RPMI7951 (cell line): ENCODE measurements at regions not wholly inside any gene's neighbourhood (a gene's known extent, or its start where the extent isn't known, plus 50 kb on each side); places are given as distances from the start of the nearest gene placed in this dataset.

ENCODE experiments used
- DNase-seq: peaks from one replicate; pipeline ENCODE4 v3.0.0-alpha.2; 2012; ENCODE audit warnings: low read depth

DNA sequence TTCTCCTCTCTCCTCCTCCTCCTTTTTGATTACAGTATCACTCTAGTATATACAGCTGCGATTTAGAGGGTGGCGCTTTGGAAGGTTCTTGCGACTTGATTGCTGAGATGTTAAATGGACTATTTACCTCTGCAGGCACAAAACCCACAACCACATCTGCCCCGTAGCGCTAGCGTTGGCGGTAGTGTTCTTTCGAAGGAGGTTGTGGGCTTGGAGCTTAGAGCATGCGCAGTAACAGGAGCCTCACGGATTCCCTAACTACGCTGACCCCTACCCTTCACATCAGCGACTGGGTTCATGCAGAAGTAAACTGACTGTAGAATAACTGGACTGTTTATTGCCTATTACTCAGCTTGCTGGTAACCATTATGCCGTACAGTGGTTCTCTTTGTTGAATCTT lies 58.0 kb downstream of the CGGBP1 start:
- DNase-seq: peak; percentile 44

DNA sequence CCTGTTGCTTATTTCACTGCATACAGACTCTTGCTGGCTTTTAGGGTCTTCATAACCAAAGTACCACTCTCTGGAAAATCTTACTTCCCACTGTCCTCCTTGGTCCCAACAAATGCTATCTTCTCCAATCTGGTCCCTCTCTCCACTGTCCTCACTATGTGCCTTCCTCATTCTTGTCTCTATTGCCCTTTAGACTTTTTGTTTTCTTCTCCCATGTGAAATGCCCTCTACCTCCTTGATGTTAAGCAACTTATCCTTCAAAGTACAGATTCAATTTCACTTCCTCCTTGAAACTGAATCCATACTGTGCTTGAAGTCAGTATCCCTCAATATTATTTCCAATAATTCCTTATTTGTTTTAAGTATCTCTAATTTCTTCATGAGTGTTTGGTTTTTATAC lies 60.8 kb downstream of the CGGBP1 start:
- DNase-seq: no peak

GRCh38 chr3:87997298-87997697 lies 61.5 kb downstream of the CGGBP1 start:
- DNase-seq: peak; percentile 79

- DNase-seq: no peak
These were observed 61.9 kb downstream of the CGGBP1 start for GRCh38 chr3:87996882-87997281.

- DNase-seq: no peak
These were observed 65.2 kb downstream of the CGGBP1 start for GRCh38 chr3:87993566-87993965.

DNA sequence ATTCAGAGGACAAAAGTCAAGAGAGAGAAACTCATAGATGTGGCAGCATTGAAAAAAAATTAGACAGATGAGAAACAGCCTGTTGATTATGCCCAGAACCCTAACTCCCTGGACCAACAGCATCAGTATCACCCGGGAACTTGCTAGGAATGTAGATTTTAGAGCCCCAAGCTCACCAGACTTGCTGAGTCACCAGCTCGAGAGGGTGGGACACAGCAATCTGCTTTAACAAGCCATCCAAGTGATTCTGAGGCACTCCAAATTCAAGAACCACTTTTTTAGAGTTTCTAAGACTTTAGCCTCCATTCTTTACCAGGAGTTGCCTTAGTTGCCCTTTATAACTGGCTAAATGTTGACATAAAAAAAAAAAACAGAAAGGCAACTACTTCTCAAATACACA lies 70.9 kb downstream of the CGGBP1 start:
- DNase-seq: peak; percentile 49

GRCh38 chr3:87982421-87982820 lies 76.4 kb downstream of the CGGBP1 start:
- no peak for DNase-seq

DNA sequence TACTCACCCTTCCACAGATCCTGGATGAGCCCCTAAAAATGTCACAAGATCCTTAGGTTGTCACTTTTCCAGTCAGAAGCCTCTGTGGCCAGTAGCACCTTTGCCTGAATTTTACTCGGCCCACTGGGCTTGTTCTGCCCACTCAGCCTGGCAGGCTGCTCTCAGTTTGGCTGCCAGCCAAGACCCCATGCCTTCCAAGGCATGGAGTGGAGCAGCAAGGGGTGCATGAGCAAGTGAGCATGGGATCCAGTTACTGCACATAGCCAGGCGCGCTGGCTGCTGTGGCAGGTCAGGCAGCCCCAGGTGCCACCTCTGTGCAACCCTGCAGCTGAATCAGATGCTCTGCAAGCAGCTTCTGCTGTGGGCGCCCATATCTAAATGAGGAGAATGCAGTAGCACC lies 79.3 kb downstream of the CGGBP1 start:
- no peak for DNase-seq

- no peak for DNase-seq
These were observed 81.0 kb downstream of the CGGBP1 start for GRCh38 chr3:87977765-87978164.

GRCh38 chr3:87975716-87976115 lies 83.1 kb downstream of the CGGBP1 start:
- no peak for DNase-seq

GRCh38 chr3:87973906-87974305 lies 84.9 kb downstream of the CGGBP1 start:
- no peak for DNase-seq

DNA sequence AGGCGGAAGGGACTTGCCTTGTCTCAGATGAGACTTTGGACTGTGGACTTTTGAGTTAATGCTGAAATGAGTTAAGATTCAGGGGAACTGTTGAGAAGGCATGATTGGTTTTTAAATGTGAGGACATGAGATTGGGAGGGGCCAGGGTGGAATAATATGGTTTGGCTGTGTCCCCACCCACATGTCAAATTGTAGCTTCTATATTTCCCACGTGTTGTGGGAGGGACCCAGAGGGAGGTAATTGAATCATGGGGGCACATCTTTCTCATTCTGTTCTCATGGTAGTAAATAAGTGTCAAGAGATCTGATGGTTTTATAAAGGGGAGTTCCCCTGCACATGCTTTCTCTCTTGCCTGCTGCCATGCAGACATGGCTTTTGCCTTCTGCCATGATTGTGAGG lies 89.2 kb downstream of the CGGBP1 start:
- DNase-seq: no peak

GRCh38 chr3:87968668-87969067 lies 90.1 kb downstream of the CGGBP1 start:
- no peak for DNase-seq

GRCh38 chr3:87958289-87958688 lies 100.5 kb downstream of the CGGBP1 start:
- no peak for DNase-seq

DNA sequence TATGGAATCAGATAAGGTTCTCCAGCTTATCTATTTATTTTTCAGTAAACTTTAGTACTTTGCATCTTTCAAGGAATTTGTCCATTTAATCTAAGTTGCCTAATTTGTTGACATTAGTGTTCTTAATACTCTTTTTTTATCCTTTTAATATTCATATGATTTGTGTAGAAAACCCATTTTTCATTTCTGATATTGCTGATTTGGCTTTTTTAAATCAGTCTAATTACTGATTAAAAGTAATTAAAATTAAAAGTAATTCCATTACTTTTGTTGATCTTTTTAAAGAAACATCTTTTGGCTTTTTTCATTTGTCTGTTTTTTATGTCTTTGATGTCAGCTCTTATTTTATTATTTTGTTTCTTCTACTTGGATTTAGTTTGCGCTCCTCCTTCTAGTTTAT lies 101.2 kb downstream of the CGGBP1 start:
- DNase-seq: no peak

GRCh38 chr3:87949879-87950208 lies 109.0 kb downstream of the CGGBP1 start:
- DNase-seq: no peak

GRCh38 chr3:87949189-87949878 lies 109.5 kb downstream of the CGGBP1 start:
- DNase-seq: no peak

DNA sequence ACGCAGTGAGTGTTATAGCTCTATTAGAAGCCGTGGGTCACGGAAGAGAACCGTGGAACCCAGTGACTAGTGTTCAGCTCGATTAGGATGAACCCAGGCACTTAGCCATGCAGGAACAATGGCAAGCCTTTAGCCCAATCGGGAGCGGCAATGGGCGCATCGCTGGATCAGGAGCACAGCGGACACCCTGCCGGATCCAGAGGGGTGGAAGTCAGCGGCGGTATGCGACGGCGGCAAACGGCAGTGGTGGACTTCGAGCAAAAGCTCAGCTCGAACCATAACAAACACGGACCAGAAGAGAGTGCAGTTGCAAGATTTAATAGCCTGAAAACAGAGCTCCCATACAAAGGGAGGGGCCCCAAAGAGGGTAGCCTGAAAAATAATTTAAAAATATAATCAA lies 112.8 kb downstream of the CGGBP1 start:
- DNase-seq: peak; percentile 65

DNA sequence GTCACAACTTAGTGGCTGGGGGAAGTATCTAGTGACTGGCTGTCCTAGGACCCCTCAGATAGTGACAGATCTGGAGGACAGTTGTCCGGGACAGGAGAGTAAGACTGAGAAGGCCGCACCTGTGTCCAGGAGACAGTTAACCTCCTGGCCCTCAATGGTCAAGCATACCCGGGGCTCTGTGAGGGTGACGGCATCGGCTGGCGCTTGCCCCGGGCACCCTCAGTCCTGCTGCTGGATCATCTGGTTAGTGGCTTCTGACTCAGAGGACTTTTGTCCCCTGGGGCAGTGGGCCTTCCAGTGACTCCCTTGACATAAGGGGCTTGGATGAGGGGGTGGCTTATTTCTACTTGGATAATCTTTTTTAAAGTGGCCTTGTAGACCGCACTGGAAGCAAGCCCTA lies 116.5 kb downstream of the CGGBP1 start:
- DNase-seq: peak; percentile 84

- no peak for DNase-seq
These were observed 134.3 kb downstream of the CGGBP1 start for GRCh38 chr3:87924485-87924884.

GRCh38 chr3:87920549-87920948 lies 138.3 kb downstream of the CGGBP1 start:
- no peak for DNase-seq

- DNase-seq: no peak
These were observed 157.7 kb downstream of the CGGBP1 start for GRCh38 chr3:87901141-87901540.

GRCh38 chr3:87900061-87900460 lies 158.7 kb downstream of the CGGBP1 start:
- peak; percentile 16 for DNase-seq

DNA sequence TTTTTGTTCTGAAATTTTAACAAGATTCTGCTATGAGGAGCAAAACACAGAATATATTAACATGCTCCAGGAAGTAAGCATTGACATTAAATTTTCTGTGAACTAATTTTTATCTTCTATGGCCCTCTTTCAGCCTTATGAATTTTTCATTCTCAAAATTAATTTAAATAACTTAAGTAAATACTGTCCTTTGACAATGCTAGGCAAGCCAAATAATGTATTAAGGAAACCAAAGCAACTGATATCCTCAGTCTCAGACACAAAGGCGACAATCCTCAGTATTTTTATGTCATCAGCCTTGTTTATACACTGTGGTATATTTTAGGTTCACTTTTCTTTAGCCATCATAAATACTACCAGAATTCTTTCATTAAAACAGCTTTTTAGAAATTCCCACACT lies 159.8 kb downstream of the CGGBP1 start:
- DNase-seq: no peak

DNA sequence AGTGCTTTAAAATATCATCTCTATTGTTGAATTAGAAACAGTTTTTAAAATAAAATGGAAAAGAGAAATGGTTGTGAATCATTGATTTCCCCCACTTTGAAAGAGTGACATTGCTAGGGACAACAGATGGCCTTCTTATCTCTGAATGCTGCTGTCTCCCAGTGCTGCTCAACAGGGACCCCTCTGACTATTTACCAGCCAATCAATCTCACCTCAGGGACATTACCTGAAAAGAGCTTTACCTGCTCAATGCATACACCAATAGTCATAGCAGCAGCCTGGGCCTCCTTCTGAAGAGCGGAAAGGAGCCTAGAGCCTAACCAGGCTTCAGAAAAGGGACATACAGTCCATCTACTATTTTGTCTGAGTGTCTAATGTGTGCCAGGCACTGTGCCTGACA lies 162.8 kb downstream of the CGGBP1 start:
- DNase-seq: no peak
